ENCODE measurements at regions not wholly inside any gene's neighbourhood (a gene's known extent, or its start where the extent isn't known, plus 50 kb on each side); places are given as distances from the start of the nearest gene placed in this dataset.
"Not testable (repeated sequence)": the region's sequence is repeated elsewhere in the genome, so short reads cannot be mapped to it uniquely, and the experiment has no call there.

DNA sequence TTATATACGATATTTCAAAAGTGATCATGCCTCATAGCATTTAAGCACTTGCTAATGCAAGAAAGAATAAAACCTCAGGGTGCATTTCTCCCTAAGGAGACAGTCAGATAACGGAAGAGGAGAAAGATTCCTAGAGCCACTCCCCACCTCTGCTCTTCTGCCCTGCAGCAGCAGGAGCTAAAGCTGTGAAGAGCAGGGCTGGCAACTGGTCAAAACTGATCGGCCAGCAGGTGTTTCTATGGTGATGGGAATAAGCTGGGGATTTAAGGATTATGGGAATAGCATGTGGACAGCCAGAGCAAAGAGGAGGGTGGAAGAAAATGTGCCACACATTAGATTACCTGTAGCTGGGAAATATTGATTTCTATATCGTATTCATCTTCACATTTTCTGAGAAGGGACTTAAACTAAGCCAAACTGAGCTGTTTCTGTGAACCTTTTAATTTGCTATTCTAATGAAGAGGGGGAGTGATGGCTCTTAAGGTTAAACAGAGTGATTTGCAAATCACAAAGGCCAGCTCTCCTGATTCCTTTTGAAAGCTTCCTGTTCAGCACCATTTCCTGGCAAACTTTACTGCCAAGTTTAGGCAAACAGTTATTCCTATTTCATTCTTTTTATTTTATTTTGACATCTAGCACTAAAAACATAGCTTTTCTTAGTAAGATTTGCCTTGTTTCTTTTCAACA is 268.9 kb upstream of the PFKP start:
- no peak for TF ChIP-seq TAF1 (IDR thresholded peaks at IDR 0.05; ENCODE audit: borderline replicate concordance, low read depth, low read length)
- TF ChIP-seq POLR2A (IDR thresholded peaks at IDR 0.05; ENCODE audit: low read depth, low read length): no peak
- no peak for TF ChIP-seq POLR2AphosphoS5 (IDR thresholded peaks at IDR 0.05; ENCODE audit: low read depth, low read length)
- FAIRE-seq (no peak), DNase-seq (ENCODE audit: insufficient read length) (no peak)

GRCh38 chr10:2791774-2792443 is 275.4 kb upstream of the PFKP start:
- no peak for DNase-seq (ENCODE audit: insufficient read length)
- no peak for TF ChIP-seq POLR2AphosphoS5 (IDR thresholded peaks at IDR 0.05; ENCODE audit: low read depth, low read length)
- no peak for TF ChIP-seq TAF1 (IDR thresholded peaks at IDR 0.05; ENCODE audit: borderline replicate concordance, low read depth, low read length)
- no peak for TF ChIP-seq POLR2A (IDR thresholded peaks at IDR 0.05; ENCODE audit: low read depth, low read length)
- no peak for FAIRE-seq

- no peak for FAIRE-seq
- no peak for TF ChIP-seq TAF1 (IDR thresholded peaks at IDR 0.05; ENCODE audit: borderline replicate concordance, low read depth, low read length)
- no peak for TF ChIP-seq POLR2AphosphoS5 (IDR thresholded peaks at IDR 0.05; ENCODE audit: low read depth, low read length)
- no peak for TF ChIP-seq POLR2A (IDR thresholded peaks at IDR 0.05; ENCODE audit: low read depth, low read length)
- DNase-seq (ENCODE audit: insufficient read length): no peak
These were observed 276.8 kb upstream of the PFKP start for GRCh38 chr10:2790396-2791188.

- DNase-seq (ENCODE audit: insufficient read length) (no peak), FAIRE-seq (no peak)
- TF ChIP-seq POLR2A (IDR thresholded peaks at IDR 0.05; ENCODE audit: low read depth, low read length): no peak
- no peak for TF ChIP-seq TAF1 (IDR thresholded peaks at IDR 0.05; ENCODE audit: borderline replicate concordance, low read depth, low read length)
These were observed 281.1 kb upstream of the PFKP start for GRCh38 chr10:2786251-2786650.

DNA sequence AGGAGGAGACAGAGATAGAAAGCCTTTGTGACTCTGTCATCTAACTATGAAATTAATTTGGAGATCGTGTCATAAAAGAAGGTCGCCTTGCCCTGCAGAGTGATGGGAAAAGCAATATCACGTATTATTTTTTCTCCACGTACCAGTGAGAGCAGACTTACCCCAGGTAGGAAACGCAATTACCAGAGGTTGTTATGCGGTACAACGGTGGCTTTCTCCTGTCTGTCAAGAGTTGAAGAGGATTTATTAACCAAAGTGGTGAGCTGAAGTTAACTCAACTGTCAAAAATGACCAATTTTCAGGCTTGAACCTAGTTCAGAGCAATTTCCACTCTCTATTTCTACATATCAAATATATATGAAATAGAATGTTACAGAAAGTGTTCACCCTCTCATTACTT is 282.6 kb upstream of the PFKP start:
- no peak for FAIRE-seq
- TF ChIP-seq POLR2AphosphoS5 (IDR thresholded peaks at IDR 0.05; ENCODE audit: low read depth, low read length) (no peak), TAF1 (IDR thresholded peaks at IDR 0.05; ENCODE audit: borderline replicate concordance, low read depth, low read length) (no peak), POLR2A (IDR thresholded peaks at IDR 0.05; ENCODE audit: low read depth, low read length) (no peak)
- DNase-seq (ENCODE audit: insufficient read length): no peak

DNA sequence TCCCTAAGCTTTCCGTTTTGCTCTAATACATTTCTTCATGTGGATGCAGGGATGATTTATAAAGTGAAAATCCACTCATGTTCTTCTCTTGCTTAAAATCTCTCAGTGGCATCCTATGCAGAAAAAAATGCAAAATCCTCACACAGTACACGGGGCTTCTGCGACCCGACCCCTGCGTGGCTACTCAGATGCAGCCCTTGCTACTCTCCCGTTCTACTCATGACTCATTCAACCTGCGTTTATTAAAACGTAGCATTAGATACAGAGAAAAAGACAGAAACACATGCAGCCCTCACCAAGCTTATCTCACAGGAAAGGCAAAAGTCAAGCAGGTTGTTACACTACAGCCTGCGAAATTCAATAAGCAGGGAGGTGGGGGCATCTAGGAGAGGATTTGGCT is 284.4 kb upstream of the PFKP start:
- DNase-seq (ENCODE audit: insufficient read length) (no peak), FAIRE-seq (no peak)
- TF ChIP-seq POLR2AphosphoS5 (IDR thresholded peaks at IDR 0.05; ENCODE audit: low read depth, low read length): no peak
- no peak for TF ChIP-seq POLR2A (IDR thresholded peaks at IDR 0.05; ENCODE audit: low read depth, low read length)
- TF ChIP-seq TAF1 (IDR thresholded peaks at IDR 0.05; ENCODE audit: borderline replicate concordance, low read depth, low read length): no peak

DNA sequence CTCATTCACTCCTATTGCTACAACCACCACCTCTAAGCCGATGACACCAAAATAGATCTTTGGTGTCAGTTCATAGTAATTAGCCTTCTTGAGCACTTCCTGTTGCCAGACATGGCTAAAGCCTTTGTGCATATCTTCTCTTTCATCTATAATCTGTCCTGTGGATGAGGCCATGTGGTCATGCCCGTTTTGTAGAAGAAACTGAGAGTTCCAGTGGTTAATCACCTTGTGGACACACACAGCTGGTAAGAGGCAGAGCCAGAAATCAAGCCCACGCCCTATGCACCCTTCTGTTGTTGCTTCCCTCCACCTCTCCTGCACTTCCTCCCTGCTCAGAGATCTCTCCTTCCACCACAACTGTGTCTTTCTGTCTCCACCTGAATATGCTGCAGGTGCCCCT is 285.1 kb upstream of the PFKP start:
- DNase-seq (ENCODE audit: insufficient read length) (no peak), FAIRE-seq (no peak)
- no peak for TF ChIP-seq POLR2A (IDR thresholded peaks at IDR 0.05; ENCODE audit: low read depth, low read length)
- no peak for TF ChIP-seq POLR2AphosphoS5 (IDR thresholded peaks at IDR 0.05; ENCODE audit: low read depth, low read length)
- no peak for TF ChIP-seq TAF1 (IDR thresholded peaks at IDR 0.05; ENCODE audit: borderline replicate concordance, low read depth, low read length)

- FAIRE-seq: no peak
- DNase-seq (ENCODE audit: insufficient read length): no peak
- TF ChIP-seq TAF1 (IDR thresholded peaks at IDR 0.05; ENCODE audit: borderline replicate concordance, low read depth, low read length) (no peak), POLR2A (IDR thresholded peaks at IDR 0.05; ENCODE audit: low read depth, low read length) (no peak), POLR2AphosphoS5 (IDR thresholded peaks at IDR 0.05; ENCODE audit: low read depth, low read length) (no peak)
These were observed 289.5 kb upstream of the PFKP start for GRCh38 chr10:2777666-2778355.

GRCh38 chr10:2772816-2773631 is 294.3 kb upstream of the PFKP start:
- TF ChIP-seq TAF1 (IDR thresholded peaks at IDR 0.05; ENCODE audit: borderline replicate concordance, low read depth, low read length) (no peak), POLR2A (IDR thresholded peaks at IDR 0.05; ENCODE audit: low read depth, low read length) (no peak)
- no peak for FAIRE-seq
- no peak for DNase-seq (ENCODE audit: insufficient read length)

DNA sequence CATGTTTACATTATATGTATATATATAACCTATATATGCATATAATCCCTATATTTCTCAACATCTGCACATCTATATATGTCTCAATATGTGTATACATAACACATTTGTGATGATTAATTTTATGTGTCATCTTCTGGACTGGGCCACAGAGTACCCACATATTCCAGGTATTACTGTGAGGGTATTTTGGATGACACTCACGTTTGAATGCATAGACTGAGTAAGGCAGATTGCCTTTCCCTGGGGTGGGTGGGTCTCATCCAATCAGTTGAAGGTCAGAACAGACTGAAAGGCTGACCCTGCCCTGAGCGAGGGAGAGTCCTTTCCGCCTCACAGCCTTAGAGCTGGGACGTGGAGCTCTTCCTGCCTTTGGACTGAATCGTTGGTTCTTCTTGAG is 295.2 kb upstream of the PFKP start:
- DNase-seq (ENCODE audit: insufficient read length) (no peak), FAIRE-seq (no peak)
- TF ChIP-seq TAF1 (IDR thresholded peaks at IDR 0.05; ENCODE audit: borderline replicate concordance, low read depth, low read length) (no peak), POLR2A (IDR thresholded peaks at IDR 0.05; ENCODE audit: low read depth, low read length) (no peak), POLR2AphosphoS5 (IDR thresholded peaks at IDR 0.05; ENCODE audit: low read depth, low read length) (no peak)

GRCh38 chr10:2767293-2767692 is 300.1 kb upstream of the PFKP start:
- DNase-seq (ENCODE audit: insufficient read length); FAIRE-seq: not testable (repeated sequence)

All from GM12892 (cell line).